Limb (tissue), 2 donors: ENCODE measurements at regions not wholly inside any gene's neighbourhood (a gene's known extent, or its start where the extent isn't known, plus 50 kb on each side); places are given as distances from the start of the nearest gene placed in this dataset.

ENCODE experiments used
- DNase-seq, 2 donors: peaks; one replicate each; pipeline ENCODE4 v3.0.0-alpha.2; 2016; ENCODE audit errors: extremely low spot score in 2 of 2

DNA sequence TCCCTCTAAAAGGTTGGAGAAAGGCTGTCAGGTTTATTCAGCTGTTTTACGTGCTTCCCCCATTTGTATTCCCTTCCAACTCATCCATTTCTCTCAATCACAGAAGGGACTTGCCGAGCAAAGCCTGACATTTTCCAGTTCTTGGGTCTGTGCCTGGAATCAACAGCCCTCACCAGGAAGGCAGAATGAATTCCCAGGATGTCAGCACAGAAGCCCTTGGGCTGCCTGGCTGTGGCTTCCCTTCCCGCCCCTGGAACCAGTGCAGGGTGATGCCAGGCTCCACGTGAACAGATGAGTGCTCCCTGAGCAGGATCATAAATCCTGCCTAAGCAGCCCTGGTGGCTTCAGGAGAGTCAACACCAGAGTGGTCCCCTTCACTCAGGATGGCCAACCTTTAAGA, 86.1 kb upstream of the CD83 start:
- no peak for DNase-seq

DNA sequence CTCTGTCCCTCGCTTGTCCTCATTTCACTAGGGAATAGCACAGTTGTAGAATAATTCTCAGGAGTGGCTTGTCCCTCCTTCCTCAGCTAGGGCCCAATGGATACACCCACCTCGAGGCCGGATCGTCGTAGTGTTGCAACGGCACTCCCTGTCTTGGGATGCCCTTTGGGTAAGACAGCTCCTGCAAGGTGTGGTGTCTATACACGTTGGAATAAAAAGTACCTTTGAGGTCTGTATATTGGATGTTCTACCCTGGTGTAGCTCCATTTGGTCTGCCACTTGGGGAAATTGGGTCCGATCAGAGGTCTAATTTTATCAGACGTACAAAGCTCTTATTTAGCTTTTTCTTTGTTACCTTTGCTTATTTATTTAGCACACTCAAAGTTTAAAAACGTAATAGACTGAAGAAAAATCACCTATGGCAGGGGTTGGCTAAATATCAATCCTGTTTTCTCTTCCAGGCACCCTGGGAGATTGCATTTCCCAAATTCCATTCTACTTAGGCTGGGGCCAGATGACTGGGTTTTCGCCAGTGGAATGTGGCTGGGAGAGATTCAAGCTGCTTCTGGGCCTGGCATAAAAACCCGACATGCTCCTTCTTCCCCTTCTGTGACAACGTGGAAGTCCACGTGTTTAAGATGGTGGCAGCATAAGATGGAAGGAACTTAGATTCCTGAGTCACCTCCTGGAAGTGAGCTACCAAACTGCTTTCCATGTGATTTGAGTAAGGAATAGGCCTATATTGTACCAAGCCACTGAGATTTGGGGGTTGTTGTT, 82.3 kb upstream of the CD83 start:
- DNase-seq: no peak

DNA sequence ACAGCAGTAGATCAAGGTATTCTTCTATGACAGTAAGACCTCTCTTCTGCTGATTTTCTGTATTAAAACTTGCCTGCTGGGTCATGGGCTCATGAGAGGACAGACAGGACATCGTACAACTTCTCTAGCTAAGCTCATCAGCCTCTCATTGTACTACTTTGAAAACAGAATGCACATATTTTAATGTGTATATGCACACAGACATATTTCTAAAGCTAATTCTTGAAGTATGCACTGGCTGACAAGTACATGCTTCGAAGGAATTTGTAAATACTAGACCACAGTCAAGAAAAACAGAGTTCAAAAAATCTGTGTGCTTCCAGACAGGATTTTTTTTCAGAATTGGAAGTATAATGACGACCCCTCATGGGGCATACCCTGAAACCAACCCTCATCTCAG, 81.7 kb upstream of the CD83 start:
- no peak for DNase-seq

DNA sequence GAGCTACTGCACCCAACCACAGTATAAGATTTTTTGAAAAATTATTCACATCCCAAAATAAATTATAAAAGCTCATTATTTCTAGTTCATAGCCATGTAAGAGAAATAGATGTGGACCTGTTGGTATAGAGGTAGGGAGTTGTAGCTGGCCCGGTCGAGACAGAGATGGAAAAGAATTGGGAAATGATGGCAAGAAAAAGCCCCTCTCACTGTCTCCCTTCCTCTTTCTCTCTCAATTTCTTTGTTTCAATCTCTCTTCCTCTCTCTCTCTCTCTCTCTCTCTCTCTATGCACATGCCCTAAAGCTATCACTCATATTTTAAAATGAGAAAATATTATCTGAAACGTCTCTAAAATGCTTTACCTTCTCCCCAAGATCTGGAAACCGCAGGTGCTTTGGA, 80.7 kb upstream of the CD83 start:
- DNase-seq: no peak

DNA sequence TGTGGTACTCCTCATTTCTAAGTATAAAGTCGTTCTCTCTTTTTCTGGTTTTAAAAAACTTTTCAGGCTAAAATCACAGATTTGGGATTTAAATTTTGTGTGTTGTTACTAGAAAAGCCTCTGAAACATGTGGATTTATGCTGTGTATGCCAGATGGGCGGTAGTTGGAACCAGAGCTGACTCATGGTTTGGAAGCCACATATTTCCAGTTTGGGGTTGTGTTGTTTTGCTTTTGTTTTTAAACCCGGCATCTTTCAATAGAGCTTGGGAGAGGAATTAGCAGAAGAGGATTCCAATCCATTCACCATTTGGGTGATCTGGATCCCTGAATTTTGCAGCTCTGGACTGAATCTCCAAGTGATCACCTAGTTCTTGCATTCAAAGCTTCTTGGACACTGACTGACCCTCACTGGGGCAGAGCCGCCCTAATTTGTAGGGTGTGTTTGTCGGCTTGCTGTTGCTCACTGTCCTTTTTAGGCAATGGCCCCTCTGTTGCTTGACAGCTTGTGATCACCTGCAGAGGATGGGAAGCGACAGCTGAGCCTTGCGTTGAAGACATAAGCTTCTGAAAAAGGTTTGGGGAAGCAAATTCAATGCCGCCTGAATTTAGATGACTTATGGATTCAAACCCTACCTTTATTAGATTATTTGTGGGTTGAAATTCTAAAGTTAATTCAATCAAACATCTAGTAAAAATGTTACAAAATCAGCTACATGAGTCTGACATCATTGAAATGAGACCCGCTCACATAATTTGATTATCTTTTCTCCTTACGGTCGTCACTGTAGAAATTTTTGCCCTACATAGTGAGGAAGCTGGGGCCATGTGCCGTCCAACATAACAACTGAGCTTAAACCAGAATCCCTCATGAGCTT, 79.9 kb upstream of the CD83 start:
- peak in 1 of 2 donors; percentile 19 for DNase-seq

DNA sequence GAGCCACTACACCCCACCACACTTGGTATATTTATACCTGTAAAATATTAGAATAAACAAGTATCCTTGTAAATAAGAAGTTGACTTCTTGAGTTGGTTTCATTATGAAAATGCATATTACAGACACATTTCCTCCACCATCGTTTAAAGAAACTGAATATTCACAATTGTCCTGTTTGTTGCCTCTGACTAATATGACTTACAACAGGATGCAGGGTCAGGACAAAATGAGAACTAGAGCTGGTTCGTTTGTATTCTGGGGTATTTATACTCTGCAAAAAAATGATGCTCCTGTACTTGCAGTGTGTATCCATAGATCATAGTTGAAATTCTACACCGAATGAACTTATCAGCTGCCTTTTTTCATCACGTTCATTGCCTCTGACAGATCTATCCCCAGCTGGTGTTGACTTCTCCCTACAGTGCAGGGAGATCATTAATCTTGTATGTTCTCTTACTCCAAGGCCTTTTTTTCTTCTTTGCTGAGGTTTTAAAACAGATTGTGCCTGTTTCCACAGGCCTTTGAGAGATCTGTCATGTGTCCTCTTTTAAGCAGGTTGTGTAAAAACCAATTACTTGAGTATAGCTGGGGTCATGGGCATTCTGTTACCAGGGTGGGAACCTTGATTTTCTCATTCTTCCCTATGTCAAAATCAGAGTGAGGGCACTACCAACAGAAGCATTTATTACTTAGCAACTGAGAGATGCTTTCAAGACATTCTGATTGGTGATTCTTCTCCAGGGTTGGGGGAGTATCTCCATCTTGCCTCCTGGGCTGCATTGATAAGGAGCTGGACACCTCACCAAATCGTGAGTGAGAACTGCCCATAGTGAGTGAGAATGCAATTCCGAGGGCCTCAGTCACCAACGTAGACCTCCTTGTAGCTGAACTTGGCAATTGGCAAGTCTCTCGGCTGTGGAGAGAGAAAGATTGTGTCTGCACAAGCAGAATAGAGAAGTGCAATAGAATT, 78.8 kb upstream of the CD83 start:
- DNase-seq: peak in 1 of 2 donors; percentile 38

DNA sequence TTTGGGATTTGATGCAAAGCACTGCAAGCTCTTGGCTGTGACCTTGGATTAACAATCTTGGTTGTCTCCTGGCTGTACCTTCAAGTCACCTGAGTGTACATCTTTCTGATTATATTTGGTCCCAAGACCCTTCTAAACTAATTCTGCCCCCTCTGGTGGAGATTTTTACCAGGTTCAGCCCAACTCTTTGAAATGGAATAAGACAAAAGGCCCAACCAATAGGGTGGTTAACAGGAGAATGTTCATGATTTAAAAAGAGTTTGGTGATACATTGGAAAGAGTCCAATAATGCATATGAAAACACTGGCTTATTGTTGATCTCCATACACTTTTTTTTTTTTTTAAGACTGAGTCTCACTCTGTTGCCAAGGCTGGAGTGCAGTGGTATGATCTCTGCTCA, 77.5 kb upstream of the CD83 start:
- DNase-seq: no peak

DNA sequence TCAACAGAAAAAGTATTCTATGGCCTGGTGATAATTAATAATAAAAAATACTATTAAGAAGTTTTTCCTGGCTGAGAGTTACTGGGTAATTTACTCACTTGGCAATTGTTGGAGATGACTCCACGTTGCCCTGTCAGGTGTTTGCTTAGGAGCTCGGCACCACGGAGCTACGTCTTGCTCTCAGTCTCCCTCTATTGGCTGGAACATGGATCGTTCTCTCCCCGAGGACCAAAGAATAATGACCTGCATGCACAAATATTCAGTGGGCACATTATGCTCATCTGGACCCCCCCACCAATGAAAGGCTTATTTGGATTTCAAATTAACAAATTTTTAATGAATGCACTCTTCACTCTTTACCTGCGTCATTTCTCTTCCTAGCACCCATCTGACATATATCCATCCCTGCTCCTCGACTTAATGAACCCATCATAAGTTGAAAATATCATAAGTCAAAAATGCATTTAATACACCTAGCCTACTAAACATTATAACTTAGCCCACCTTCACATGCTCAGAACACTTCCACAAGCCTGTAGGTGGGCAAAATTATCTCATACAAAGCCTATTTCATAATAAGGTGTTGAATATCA, 71.0 kb upstream of the CD83 start:
- DNase-seq: no peak

DNA sequence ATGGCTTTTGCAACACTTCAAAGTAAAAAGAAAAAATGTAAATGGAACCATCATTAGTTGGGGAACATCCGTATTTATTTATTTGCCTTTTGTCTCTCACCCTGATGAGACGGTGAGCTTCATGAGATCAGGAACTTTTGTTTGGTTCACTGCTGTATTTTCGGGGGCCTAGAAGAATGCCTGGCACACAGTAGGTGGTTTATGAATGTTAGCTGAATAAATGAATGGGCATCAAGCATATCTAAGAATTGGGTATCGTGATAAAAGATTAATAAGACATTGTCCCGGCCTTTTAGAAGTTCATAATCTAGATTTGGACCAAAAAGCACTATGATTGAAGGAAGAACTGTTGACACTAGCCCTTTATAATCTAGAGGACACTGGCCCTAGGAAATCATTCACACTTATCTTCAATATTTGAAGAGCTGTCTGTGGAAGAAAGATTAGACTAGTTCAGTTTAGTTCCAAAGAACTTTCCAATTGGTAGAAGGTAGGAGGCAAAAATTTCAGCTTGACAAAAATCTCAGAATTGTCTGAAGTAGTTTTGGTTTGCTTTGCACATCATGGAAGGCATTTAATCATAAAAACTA, 70.3 kb upstream of the CD83 start:
- DNase-seq: no peak

DNA sequence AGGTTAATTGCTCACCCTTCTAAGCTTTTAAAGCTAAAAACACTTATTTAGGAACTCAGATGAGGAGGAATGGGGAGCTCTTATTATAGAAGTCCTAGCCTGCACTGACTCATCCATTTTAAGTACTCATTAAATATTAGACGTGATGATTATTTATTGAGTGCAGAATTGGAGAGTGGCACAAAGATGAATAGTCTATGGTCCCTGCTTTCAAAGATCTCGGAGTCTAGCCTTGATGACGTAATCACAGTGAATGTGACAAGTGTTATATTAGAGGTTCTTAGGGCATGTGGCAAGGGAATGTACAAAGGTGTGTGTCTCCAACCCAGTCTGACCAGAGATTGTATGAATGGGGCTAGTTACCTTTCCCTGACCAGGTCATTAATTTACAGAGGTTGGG, 68.7 kb upstream of the CD83 start:
- no peak for DNase-seq

DNA sequence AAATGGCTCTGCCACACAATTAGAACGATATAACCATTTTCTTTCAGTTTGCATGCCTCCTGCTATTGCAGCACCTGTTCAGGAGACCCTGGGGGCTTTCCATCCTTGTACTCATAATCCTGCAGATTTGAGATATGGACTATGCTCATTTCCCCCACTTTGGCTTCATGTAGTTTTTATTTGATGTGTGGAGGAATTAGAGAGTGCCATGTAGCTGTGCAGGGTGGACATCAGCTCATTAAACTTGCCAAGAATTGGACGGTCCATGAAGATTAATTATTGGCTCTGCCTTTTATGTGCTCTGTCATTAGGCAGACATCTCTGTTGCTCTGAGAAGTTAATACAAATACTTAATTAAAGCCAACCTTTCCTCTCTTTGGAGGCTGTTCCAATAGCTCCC, 66.2 kb upstream of the CD83 start:
- no peak for DNase-seq

DNA sequence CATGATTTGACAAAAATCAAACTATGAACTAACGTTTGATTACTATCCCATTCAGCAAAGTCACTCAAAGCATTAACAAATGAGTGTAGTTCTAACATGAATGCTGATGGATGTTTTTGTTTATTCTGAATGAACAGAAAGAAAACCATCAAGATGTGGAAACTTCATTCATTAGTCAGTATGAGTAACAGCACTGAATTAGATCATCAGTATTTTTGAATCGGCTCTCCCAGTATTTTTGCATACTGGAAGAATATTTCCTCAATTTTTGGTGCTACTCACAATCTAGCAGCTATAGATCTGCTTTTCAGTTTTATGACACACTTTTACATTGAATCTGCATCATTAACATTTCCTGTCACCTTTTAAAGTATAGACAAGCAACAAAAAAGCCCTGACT, 63.8 kb upstream of the CD83 start:
- no peak for DNase-seq

DNA sequence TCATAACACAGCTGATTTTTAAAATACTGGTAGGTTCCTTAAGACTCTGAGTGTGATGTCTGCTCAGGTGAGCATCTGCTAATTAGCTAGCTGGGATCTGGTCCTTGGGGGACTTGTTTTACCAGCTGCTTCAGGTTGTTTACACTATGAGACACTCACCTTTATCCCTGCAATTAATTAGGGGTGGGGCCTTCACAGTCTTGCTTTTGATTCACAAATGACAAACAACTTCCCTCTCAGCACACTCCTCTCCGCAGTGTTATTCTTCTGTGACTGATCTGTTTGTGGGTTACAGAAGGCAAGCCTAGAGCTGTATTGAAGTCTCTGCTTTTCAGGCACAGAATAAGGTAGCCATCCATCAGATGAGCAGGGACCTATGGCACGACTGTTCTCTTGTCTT, 62.0 kb upstream of the CD83 start:
- DNase-seq: no peak

DNA sequence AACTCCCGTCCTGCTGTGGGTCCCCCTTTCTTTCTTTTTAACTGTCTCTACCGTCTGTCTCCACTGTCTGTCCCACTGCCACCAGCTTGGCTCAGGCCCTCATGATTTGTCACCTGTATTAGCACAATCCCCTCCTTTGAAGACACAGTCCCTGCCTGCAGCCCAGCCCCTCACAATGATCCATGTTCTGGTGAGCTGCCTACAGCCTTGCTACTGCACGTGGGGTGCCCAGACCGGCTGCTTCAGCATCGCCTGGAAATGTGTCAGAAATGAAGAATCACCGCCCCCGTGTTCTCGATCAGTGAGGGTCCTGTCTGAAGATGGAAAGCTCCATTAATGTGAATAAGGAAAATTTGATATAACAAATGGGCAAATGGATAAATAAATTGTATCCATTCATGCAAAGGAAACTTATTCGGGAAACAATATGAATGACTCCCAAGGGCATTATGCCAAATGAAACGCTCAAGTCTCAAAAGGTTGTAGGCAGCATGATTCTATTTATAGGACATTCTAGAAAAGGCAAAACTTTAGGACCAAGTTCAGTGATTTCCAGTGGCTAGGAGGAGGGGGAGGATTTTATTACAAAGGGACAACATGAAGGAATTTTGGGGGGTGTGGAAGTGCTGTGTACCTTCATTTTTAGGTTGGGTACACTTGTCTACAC, 59.4 kb upstream of the CD83 start:
- no peak for DNase-seq

DNA sequence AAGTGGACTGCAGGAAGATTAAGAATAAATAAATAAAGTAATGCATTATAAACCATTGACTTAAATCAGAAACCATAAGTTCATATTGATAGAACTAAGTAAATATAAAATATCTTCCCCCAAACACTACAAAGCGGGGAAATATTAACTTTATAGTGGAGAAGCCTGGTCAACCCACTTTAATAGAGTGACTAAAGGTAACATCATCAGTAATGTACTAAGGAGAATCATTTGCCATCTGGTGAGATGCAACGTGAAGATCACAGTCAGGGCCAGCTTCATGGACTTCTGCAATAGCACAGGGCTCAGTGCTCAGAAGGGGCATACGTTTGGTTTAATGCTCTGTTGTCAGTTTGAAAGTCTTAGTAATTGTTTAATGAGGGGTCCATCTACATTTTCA, 58.8 kb upstream of the CD83 start:
- DNase-seq: no peak

DNA sequence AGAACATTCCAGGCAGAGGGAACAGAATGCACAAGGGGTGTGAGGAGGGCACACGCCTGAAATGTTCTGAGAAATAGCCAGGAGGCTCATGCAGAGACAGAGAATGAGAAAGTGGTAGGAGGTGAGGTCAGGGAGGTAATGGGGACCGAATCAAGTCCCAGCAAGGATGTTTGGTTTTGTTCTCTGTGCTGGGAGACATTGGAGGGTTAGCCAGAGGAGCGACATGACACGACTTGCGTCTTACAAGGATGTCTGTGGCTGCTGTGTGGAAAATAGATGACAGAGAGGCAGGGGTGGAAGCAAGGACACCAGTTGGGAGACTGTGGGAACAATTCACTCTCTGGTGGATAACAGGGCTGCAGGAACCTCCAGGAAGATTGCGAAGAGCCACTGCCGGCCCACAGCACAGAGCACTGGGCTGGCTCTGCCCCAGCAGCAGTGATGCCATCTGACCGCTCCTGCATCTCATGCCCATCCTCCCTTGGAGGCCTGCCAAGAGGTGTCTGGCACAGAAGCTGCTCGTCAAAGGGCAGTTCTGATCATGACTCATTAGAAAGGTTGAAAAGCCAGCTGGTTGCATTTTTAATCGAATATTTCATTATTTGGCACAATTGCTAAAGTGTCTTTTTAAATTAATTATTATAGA, 57.7 kb upstream of the CD83 start:
- no peak for DNase-seq

DNA sequence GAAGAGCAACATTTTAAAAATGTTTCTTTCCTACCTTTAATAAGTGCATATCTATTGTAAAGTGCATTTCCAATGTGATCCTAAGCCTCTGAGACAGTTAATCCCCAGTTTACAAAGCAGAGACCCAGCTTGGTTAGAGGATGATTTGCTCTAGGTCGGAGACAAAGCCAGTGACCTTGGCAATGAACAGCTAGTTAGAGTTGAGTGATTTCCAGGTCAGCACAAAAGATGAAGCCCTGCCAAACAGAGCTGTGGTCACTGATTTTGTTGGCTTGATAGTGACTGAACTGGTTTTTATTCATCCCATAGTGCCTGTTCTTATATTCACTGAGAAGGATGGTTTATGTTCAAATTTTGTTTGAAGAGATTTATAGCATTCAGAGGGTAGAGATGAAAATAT, 56.6 kb upstream of the CD83 start:
- DNase-seq: no peak

DNA sequence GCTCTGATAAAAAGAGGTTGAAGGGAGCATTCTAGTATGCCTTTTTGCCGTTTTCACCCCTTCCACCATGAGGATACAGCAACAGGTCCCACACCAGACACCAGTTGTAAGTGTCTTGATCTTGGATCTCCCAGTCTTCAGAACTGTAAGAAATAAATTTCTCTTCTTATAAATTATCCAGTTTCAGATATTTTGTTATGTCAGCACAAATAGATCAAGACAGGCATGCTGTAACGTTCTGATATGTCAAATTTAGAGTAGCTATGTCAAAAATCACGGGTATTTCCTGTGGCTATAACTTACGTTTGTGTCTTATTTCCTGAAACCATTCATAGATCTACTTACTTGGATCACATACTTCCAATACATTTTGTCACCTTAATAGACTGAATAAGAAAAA, 55.9 kb upstream of the CD83 start:
- no peak for DNase-seq

DNA sequence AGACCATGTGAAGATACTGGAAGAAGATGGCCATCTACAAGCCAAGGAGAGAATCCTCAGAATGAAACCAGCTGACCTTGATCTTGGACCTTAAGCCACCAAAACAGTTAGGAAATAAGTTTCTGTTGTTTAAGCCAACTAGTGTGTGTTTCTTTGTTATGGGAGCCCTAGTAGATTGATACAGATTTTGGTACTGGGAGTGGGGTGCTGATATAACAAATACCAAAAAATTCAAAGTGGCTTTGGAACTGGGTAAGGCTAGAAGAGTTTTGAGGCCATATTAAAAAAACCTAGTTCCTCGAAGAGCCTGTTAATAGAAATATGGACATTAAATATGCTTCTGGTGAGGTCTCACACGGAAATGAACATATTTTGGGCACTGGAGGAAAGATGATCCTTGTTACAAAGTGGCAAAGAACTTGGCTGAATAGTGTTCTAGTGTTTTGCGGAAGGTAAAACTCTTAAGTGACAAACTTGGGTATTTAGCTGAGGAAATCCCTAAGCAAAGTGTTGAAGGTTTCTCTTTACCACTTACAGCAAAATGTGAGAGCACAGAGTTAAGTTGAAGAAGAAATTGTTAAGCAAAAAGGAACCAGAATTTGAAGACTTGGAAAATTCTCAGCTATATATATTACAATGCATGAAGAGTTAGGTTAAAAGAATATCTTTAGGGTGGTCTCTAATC, 55.1 kb upstream of the CD83 start:
- DNase-seq: no peak
